NB4 (cell line): ENCODE measurements at regions not wholly inside any gene's neighbourhood (a gene's known extent, or its start where the extent isn't known, plus 50 kb on each side); places are given as distances from the start of the nearest gene placed in this dataset.

Experiments
- DNase-seq: peaks from one replicate; pipeline ENCODE4 v3.0.0; 2010; ENCODE audit warnings: low read depth
- H3K4me3 ChIP-seq: one replicate; pipeline ENCODE4 v1.5.1; 2011; ENCODE audit warnings: mild to moderate bottlenecking, low read depth, low read length, moderate library complexity
- MYC ChIP-seq: IDR thresholded peaks from 2 replicates; pipeline ENCODE4 v1.6.1; 2011; ENCODE audit warnings: low read depth, low read length
- POLR2A ChIP-seq: IDR thresholded peaks from 2 replicates; pipeline ENCODE4 v1.6.1; 2011; ENCODE audit warnings: mild to moderate bottlenecking; ENCODE audit not compliant: insufficient read length; ENCODE audit errors: extremely low read depth
- TF ChIP-seq, protein P1 (sequence below): IDR thresholded peaks from 2 replicates; pipeline ENCODE4 v1.6.1; 2011; ENCODE audit warnings: low read depth, low read length
- TF ChIP-seq, protein P2 (sequence below): IDR thresholded peaks from one replicate; pipeline ENCODE4 v1.5.1; 2012; ENCODE audit warnings: low read depth, low read length

DNA sequence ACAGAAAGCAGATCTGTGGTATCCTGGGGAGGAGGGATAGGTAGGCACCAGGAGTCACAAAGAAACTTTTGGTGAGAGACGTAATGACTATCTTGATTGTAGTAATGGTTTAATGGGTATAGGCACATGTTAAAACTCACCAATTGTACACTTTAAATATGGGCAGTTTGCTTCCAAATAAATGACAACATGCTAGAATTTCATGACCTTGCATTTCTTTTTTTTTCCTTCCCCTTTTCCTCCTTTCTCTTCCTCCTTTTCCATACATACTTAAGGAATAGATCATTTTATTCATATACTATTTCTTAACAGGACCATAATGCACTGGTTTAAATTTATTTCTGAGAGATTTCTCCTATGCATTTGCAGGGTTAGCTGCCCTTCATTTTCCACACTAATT is 341.8 kb downstream of the TMEM182 start:
- no peak for TF ChIP-seq MYC
- TF ChIP-seq, protein P1, sequence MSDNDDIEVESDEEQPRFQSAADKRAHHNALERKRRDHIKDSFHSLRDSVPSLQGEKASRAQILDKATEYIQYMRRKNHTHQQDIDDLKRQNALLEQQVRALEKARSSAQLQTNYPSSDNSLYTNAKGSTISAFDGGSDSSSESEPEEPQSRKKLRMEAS, result no peak
- TF ChIP-seq, protein P2, sequence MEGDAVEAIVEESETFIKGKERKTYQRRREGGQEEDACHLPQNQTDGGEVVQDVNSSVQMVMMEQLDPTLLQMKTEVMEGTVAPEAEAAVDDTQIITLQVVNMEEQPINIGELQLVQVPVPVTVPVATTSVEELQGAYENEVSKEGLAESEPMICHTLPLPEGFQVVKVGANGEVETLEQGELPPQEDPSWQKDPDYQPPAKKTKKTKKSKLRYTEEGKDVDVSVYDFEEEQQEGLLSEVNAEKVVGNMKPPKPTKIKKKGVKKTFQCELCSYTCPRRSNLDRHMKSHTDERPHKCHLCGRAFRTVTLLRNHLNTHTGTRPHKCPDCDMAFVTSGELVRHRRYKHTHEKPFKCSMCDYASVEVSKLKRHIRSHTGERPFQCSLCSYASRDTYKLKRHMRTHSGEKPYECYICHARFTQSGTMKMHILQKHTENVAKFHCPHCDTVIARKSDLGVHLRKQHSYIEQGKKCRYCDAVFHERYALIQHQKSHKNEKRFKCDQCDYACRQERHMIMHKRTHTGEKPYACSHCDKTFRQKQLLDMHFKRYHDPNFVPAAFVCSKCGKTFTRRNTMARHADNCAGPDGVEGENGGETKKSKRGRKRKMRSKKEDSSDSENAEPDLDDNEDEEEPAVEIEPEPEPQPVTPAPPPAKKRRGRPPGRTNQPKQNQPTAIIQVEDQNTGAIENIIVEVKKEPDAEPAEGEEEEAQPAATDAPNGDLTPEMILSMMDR, result no peak
- DNase-seq, result no peak
- no peak overlapping the region for H3K4me3 ChIP-seq

DNA sequence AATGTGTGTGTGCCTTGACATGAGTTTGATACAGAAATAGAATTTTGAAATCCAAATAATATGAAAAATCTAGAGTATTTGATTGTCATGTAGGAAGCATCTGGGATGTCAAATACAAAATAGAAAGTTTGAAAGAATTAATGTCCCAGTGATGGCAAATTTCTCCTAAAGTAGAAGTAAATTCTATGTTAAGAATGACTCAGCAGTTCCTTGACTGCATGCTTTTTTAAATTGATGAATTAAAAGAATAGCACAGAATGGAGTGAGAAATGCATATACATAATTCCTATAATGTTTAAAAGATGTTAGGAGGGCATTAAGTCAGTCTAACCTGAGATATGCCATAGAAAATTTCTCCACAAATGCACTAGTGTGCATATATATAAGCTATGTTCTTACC is 357.5 kb downstream of the TMEM182 start:
- no peak for DNase-seq
- no peak overlapping the region for H3K4me3 ChIP-seq
- TF ChIP-seq MYC (no peak), POLR2A (no peak)
- TF ChIP-seq, protein P1, result no peak
- TF ChIP-seq, protein P2, result no peak

DNA sequence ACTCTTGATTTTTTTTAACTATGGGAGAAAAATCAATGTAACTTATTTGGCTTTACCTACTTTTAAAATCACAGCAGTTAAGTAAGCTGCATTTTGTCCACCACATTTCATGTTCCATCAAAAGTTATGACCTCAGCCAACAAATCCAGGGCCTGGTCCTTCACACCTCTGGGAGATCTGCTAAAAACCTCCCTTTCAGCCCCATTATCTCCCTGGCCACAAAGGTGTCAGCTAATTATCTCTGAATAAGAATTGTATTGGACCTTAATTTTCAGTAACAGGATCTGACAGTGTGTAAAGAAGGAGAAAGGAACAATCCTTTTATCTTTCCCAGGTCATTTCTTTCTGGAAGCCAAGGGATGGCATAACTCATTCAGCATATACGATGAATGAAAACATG is 359.3 kb downstream of the TMEM182 start:
- H3K4me3 ChIP-seq, result no peak overlapping the region
- TF ChIP-seq, protein P2, result no peak
- TF ChIP-seq MYC, result no peak
- TF ChIP-seq, protein P1, result no peak
- no peak for TF ChIP-seq POLR2A
- no peak for DNase-seq

DNA sequence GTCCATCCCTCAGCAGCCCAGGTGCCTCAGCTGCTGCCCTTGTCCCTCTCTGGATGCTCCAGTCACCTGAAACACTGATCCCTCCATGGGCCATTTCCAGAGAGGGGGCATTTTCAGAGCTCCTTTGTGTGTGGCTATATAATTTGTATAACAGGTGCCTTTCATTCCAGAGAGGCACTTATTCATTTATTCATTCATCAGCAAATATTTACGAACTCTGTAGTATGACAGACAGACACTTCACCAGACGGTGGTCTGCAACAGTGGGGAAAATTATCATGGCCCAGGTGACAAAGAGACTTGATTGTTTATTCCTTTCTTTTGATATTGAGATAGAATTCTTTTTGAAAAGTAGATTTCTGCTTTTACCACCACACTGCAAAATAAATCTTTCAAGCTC is 361.7 kb downstream of the TMEM182 start:
- no peak overlapping the region for H3K4me3 ChIP-seq
- DNase-seq, result no peak
- TF ChIP-seq, protein P2, result no peak
- TF ChIP-seq, protein P1, result no peak
- TF ChIP-seq POLR2A (no peak), MYC (no peak)

DNA sequence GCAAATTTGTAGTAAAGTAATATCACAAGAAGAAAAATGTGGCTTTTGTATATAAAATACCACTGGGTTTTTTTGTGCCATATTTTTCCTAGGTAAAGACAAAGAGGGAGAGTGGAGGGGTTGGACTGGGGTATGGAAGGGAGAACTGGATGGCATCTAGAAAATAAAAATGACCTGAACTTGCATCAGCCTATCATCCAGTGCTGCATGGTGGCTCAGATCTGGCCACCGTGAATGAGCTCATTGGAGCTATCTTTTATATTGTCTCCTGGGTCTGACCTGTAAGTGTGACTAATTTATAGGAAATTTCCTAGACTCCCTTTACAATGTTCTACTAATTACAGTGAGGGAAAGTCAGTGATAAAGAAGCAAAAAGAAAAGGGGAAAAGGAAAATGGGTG is 369.0 kb downstream of the TMEM182 start:
- DNase-seq, result no peak

More for the DNA sequence above, 369.0 kb downstream of the TMEM182 start:
- TF ChIP-seq, protein P2, result no peak
- TF ChIP-seq MYC (no peak), POLR2A (no peak)
- TF ChIP-seq, protein P1, result no peak
- H3K4me3 ChIP-seq, result no peak overlapping the region
